ENCODE measurements at regions not wholly inside any gene's neighbourhood (a gene's known extent, or its start where the extent isn't known, plus 50 kb on each side); places are given as distances from the start of the nearest gene placed in this dataset.

DNA sequence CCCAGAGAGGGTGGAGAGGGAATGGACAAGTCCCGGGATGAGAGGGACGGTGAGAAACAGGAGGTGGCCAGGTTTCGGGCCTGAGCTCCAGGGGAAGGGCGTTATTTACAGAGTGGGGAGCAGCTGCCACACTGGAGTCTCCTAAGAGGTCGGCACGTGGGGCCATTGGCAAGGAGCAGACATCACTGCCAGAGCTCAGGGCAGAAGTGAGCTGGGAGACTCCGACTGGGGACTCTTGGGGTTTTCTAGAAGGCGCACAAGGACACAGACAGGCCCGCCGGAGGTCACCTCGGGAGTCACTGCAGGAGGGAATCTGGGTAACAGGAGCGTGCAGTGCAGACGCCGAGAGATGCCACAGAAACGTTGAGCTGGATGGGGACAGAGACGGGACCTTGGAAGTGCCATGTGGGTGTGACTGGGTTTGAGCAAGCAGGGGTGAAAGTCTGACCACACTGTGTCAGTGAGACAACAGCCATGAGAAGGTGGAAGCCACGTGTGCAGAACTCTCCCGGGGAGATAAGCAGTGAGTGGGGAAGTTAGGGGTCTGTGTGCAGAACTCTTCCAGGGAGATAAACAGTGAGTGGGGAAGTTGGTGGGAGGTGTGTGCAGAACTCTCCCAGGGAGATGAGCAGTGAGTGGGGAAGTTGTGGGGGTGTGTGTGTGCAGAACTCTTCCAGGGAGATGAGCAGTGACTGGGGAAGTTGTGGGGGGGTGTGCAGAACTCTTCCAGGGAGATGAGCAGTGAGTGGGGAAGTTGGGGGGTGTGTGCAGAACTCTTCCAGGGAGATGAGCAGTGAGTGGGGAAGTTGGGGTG, 187.5 kb downstream of the SHANK2 start:
- TF ChIP-seq, protein P1, sequence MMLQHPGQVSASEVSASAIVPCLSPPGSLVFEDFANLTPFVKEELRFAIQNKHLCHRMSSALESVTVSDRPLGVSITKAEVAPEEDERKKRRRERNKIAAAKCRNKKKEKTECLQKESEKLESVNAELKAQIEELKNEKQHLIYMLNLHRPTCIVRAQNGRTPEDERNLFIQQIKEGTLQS (IDR thresholded peaks at IDR 0.05) = no peak
- TF ChIP-seq, protein P2, sequence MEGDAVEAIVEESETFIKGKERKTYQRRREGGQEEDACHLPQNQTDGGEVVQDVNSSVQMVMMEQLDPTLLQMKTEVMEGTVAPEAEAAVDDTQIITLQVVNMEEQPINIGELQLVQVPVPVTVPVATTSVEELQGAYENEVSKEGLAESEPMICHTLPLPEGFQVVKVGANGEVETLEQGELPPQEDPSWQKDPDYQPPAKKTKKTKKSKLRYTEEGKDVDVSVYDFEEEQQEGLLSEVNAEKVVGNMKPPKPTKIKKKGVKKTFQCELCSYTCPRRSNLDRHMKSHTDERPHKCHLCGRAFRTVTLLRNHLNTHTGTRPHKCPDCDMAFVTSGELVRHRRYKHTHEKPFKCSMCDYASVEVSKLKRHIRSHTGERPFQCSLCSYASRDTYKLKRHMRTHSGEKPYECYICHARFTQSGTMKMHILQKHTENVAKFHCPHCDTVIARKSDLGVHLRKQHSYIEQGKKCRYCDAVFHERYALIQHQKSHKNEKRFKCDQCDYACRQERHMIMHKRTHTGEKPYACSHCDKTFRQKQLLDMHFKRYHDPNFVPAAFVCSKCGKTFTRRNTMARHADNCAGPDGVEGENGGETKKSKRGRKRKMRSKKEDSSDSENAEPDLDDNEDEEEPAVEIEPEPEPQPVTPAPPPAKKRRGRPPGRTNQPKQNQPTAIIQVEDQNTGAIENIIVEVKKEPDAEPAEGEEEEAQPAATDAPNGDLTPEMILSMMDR (IDR thresholded peaks at IDR 0.05; ENCODE audit: low read depth, low read length, missing input control) = no peak
- TF ChIP-seq, protein P3, sequence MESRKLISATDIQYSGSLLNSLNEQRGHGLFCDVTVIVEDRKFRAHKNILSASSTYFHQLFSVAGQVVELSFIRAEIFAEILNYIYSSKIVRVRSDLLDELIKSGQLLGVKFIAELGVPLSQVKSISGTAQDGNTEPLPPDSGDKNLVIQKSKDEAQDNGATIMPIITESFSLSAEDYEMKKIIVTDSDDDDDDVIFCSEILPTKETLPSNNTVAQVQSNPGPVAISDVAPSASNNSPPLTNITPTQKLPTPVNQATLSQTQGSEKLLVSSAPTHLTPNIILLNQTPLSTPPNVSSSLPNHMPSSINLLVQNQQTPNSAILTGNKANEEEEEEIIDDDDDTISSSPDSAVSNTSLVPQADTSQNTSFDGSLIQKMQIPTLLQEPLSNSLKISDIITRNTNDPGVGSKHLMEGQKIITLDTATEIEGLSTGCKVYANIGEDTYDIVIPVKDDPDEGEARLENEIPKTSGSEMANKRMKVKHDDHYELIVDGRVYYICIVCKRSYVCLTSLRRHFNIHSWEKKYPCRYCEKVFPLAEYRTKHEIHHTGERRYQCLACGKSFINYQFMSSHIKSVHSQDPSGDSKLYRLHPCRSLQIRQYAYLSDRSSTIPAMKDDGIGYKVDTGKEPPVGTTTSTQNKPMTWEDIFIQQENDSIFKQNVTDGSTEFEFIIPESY (IDR thresholded peaks at IDR 0.05) = no peak
- TF ChIP-seq TAF1 (conservative IDR thresholded peaks at IDR 0.05) (no peak), GABPA (IDR thresholded peaks at IDR 0.05 in 1 of 2, conservative IDR thresholded peaks at IDR 0.05 in 1 of 2) (no peak), RAD21 (IDR thresholded peaks at IDR 0.05) (no peak), SP1 (IDR thresholded peaks at IDR 0.05) (no peak), YY1 (IDR thresholded peaks at IDR 0.05) (no peak), EGR1 (IDR thresholded peaks at IDR 0.05; ENCODE audit: low read depth in 2 of 2) (no peak)
- TF ChIP-seq, protein P4, sequence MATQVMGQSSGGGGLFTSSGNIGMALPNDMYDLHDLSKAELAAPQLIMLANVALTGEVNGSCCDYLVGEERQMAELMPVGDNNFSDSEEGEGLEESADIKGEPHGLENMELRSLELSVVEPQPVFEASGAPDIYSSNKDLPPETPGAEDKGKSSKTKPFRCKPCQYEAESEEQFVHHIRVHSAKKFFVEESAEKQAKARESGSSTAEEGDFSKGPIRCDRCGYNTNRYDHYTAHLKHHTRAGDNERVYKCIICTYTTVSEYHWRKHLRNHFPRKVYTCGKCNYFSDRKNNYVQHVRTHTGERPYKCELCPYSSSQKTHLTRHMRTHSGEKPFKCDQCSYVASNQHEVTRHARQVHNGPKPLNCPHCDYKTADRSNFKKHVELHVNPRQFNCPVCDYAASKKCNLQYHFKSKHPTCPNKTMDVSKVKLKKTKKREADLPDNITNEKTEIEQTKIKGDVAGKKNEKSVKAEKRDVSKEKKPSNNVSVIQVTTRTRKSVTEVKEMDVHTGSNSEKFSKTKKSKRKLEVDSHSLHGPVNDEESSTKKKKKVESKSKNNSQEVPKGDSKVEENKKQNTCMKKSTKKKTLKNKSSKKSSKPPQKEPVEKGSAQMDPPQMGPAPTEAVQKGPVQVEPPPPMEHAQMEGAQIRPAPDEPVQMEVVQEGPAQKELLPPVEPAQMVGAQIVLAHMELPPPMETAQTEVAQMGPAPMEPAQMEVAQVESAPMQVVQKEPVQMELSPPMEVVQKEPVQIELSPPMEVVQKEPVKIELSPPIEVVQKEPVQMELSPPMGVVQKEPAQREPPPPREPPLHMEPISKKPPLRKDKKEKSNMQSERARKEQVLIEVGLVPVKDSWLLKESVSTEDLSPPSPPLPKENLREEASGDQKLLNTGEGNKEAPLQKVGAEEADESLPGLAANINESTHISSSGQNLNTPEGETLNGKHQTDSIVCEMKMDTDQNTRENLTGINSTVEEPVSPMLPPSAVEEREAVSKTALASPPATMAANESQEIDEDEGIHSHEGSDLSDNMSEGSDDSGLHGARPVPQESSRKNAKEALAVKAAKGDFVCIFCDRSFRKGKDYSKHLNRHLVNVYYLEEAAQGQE (IDR thresholded peaks at IDR 0.05) = no peak
- TF ChIP-seq, protein P5, sequence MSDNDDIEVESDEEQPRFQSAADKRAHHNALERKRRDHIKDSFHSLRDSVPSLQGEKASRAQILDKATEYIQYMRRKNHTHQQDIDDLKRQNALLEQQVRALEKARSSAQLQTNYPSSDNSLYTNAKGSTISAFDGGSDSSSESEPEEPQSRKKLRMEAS (IDR thresholded peaks at IDR 0.05) = no peak

Measured in liver (tissue), 3 donors.